ENCODE measurements at regions not wholly inside any gene's neighbourhood (a gene's known extent, or its start where the extent isn't known, plus 50 kb on each side); places are given as distances from the start of the nearest gene placed in this dataset.
"Not testable (repeated sequence)": the region's sequence is repeated elsewhere in the genome, so short reads cannot be mapped to it uniquely, and the experiment has no call there.

DNA sequence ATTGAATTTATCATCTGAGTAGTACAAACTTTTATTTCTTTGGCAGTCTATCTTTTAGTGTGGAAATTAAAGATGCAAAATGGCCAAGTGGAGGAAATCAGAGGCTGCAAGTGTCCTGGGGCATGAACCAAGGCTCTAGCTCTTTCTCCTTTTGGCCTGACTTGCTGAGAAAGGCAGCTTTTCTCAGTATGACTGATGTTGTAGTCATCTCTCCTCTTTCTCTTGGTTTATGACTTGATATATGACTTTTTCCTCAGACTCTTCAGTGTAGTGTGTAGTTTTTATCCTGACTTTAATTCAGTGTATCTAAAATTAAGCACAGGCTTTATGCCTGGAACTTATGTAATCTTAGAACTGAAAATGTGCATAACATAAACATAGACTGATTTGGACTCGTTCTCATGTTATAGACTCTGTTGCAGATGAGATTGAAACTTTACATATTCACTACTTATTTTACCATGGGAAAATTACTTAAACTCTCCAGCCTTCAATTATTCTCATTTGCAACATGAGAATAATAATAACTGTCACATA is 65.7 kb downstream of the SLITRK5 start:
- DNase-seq, result no peak

DNA sequence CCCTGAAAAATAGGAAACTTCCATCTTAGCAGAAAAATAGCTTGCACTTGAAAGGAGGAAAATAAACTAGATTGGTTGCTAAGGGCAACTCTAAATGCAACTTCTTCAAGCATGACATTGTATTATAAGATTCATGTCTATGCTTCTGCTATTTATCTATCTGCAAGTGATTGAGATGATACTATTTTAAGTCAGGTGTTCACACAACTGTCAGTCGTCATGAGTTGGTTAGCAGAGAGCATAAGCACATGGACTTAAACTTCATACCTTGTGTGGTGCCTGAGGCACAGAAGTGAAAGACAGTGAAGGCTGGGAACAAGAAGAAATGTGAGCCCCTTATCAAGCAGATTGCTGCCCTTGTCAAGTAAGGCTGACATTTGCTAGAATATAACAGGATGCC is 82.9 kb downstream of the SLITRK5 start:
- no peak for DNase-seq

DNA sequence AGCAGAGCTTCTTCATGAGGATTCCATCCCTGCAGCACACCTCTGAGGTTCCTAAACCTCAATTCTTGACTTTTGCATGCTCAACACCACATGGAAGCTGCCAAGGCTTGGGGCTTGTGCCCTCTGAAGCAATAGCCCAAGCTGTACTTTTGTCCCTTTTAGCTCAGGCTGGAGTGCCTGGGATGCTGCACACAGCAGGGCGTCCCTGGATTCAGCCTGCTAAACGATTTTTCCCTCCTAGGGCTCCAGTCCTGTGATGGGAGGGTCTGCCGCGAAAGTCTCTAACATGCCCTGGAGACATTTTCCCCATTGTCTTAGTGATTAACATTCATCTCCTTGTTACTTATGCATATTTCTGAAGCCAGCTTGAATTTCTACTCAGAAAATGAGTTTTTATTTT is 98.3 kb downstream of the SLITRK5 start:
- no peak for DNase-seq

DNA sequence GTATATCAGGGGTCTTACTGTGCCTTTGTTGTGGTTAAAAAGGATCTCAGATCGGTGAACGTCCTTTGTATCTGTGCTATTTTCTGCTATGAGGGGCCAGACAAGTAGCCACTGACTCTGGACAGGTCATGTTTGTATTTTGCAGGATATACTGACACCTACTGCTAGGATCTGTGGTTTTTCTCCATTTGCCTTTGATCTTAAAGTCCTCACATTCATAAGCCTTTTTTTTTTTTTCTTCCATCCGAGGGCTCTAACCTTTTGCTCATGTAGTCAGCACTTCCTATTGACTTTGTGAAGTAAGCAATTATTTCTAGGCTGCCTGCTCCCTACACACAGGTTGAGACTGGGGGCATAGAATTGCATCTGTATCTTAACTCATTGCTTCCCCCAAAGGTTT is 106.2 kb downstream of the SLITRK5 start:
- no peak for DNase-seq

DNA sequence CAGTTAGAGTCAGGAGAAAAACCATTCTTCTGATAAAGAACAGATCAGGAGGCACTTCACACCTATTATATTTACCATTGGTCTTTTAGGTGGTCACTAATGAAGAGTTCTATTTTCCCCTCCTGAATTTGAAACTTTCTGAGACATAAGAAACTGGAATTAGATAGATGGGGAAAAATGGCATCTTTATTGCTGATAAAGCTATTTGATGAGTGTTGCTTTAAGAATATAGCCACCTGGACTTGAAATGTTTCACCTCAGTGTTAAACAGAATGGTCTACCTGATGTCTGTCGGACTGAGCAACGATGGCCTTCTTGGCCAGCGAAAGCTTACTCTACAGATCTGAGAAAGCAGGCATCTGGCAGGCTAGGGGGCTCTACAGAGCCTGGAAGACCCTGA is 107.0 kb downstream of the SLITRK5 start:
- DNase-seq, result no peak

GRCh38 chr13:87779426-87779825 is 108.3 kb downstream of the SLITRK5 start:
- DNase-seq, result no peak

- DNase-seq, result no peak
Observed at GRCh38 chr13:87783366-87783765, 112.2 kb downstream of the SLITRK5 start.

- DNase-seq, result no peak
Observed at GRCh38 chr13:87788363-87788762, 117.2 kb downstream of the SLITRK5 start.

GRCh38 chr13:87792878-87793277 is 121.7 kb downstream of the SLITRK5 start:
- DNase-seq, result no peak

- DNase-seq, result no peak
Observed at GRCh38 chr13:87798536-87798935, 127.4 kb downstream of the SLITRK5 start.

DNA sequence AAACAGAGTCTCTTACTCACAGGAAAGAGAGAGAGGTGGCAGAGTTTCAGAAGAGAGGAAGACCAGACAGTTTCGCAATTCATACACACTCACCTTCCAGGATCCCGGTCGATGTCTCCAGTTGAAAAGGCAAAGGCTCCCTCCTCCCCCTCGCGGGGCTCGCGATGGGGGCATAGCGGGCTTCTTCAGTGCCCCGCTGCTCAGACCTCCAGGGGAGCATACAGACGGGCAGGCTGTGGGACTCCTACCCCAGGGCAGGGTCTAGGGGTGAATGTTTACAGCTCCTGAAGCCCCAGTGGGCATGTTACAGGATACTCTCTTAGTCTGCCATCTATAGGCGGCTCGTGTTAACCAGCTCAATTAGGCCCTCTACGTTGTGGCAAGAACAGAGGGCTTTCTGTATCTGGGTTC is 139.2 kb downstream of the SLITRK5 start:
- DNase-seq, result no peak

DNA sequence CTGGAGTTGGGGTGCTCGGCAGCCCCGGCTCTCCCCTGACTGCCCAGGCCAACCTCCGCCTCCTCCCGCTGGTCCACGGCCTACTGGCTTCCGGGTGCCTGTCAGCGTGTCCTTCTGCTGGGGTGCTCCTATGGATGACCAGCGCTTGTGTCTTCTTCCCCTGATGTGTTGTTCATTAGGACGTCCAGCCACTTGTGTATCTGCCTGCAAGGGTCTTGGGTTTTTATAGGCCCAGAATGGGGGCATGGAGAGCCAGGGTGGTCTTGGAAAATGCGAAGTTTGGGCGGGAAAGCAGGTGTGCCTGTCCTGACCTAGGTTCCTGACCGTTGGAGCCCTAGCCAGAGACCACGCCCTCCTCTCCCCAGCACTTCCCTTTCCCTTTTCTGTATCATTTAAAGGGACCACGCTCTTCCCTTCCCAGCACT is 139.8 kb downstream of the SLITRK5 start:
- no peak for DNase-seq

DNA sequence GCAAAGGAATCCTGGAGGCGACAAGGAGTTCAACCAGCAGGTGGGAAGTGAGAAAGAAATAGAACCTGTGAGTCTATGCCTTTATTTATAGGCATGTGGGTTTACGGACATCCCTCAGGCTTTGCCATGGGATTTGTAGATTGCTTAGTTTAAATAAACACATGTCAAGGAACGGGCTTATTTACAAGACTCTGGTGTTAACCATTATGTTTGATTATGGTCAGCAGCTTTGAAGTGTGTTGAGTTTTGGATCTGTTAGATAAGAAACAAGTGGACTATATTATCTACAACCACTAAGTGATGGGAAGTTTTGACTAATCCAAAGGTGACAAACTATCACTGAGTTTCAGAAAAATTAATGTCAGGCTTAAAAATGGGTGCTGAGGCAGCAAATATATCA is 143.2 kb downstream of the SLITRK5 start:
- DNase-seq, result no peak

GRCh38 chr13:87820241-87820640 is 149.1 kb downstream of the SLITRK5 start:
- DNase-seq, result no peak

DNA sequence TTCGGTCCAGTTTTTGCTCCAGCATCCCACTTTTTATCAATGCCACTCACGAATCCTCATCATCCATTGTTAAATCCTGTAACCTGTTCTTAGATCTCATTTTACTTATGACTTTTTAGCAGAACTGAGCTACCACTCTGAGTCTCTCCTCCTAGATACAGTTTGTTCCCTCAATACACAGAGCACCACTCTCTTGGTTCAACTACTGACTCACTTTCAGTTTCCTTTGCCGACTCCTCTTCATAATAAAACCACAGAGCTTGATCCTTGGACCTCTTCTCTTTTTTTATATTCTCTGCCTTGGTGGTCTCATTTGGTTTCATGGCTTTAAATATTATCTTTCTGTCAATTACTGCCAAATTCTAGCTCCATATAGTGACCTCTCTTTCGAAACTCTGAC is 150.3 kb downstream of the SLITRK5 start:
- DNase-seq, result no peak

GRCh38 chr13:87826301-87826700 is 155.1 kb downstream of the SLITRK5 start:
- DNase-seq, result not testable (repeated sequence)

DNA sequence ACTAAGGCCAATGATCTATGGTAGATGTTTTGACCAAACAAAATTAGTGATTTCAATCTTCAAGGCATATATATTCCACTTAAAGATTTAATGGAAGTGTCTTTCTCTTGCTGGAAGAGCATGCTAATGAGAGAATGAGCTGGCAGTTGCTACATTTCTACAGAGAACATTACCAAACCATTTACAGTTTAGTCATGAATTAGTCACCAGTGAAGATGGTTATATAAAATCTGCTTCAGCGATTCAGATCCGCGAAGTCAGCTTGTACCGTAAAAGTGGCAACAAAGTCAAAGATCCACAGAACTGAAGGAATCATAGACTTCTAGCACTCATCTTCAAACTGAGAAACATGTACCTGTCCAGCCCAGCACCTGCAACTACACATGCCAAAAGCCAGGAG is 156.3 kb downstream of the SLITRK5 start:
- DNase-seq, result no peak

DNA sequence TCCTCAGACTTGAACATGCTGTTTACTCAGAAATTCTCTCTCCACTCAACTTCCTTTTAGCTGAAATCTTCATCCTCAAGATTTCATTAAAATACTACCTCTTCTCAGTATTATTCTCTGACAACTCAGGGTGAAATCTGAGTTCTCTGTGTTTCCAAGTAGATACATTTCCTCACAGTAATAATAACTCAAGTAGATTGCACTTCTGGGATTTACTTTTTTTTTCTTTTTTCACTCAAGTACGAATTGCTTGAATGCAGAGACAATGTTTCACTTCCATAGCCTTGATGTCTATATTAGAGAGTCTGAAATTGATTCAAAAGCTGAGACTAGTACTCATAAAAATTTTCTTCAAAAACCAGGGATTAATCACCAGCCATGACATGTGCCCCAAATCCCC is 166.4 kb downstream of the SLITRK5 start:
- no peak for DNase-seq

- no peak for DNase-seq
Observed at GRCh38 chr13:87837946-87838345, 166.8 kb downstream of the SLITRK5 start.

DNA sequence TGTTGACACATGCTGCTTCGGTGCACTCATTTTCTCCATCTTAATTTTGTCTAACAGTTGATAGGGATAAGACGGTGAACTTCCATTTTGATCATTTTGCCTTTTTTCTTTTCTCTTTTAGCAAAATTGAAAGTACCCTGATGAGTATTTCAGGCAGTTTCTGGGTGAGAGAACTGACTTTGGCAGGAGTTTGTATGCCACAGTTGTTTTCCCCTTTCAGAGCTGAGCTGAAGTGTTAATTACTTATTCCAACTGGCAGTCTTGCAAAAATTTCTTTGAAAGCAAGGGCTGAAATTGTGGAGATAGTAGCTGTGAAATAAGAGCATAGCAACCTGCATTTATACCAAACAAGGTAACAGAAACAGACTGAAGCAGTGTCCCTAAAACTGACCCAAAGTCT is 180.2 kb downstream of the SLITRK5 start:
- no peak for DNase-seq

- DNase-seq, result no peak
Observed at GRCh38 chr13:87855553-87855952, 184.4 kb downstream of the SLITRK5 start.

- DNase-seq, result no peak
Observed at GRCh38 chr13:87859261-87859660, 188.1 kb downstream of the SLITRK5 start.

DNA sequence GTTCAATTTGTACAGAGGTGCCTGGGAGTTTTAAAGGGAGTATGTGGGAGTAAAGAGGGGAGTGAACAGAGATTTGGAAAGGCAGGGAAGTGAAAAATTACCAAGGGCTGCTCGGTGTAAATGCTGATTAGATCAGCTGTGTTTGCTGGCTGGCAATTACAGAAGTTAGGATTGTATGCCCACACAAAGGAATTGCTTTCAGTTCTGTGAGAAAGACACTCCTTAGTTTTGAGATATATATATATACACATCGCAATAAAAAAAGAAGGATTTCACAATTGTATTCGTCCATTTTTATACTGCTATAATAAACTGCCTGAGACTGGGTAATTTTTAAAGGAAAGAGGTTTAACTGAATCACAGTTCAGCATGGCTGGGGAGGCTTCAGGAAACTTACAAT is 196.3 kb downstream of the SLITRK5 start:
- no peak for DNase-seq

DNA sequence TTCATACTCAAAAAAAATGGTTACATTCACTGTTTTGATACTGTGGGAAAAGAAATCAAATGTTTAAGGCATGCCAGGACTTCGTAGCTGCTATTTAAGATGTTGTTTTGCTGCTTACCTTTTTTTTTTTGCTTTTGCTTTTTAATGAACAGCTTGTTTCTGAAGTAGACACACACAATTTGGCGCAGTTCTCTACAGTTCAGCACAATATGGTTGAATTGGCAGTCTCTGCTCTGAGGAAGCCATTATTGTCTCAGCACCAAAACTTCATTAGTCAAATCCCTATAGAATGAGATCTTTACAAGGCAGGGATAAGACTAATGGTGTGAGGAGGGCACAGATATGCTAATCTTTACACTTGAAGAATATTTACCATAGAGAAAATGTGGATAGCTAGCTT is 197.6 kb downstream of the SLITRK5 start:
- DNase-seq, result no peak

- DNase-seq, result no peak
Observed at GRCh38 chr13:87872813-87873212, 201.6 kb downstream of the SLITRK5 start.

DNA sequence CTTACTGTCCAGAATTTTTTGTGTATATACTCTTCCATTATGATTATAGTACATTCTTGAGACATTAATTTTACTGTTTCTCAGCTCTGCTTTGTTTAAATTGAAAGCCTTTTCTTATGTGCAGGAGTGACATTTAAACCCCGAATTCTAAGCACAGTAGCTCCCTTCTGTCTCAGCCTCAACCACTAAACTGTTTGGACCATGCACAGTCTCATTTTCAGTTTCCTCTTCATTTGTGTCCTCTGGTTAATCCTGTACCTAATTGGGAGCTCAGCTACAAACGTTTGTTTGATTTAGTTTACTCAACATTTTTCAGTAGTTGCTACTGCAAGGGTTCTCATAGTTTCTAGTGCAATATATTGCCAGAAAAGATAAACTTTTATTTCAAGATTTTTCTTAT is 206.3 kb downstream of the SLITRK5 start:
- DNase-seq, result no peak
